Esophagus mucosa (tissue), 1 donor: ENCODE measurements at regions not wholly inside any gene's neighbourhood (a gene's known extent, or its start where the extent isn't known, plus 50 kb on each side); places are given as distances from the start of the nearest gene placed in this dataset.
"Not testable (repeated sequence)": the region's sequence is repeated elsewhere in the genome, so short reads cannot be mapped to it uniquely, and the experiment has no call there.

Source experiments
- ATAC-seq: fragments of 200-7000 bp; cut with Tn5 transposase; one replicate; pipeline ENCODE4 v1.9.1; 2020
- donor health status: DM: yes; HTN: yes; CAD: no.

DNA sequence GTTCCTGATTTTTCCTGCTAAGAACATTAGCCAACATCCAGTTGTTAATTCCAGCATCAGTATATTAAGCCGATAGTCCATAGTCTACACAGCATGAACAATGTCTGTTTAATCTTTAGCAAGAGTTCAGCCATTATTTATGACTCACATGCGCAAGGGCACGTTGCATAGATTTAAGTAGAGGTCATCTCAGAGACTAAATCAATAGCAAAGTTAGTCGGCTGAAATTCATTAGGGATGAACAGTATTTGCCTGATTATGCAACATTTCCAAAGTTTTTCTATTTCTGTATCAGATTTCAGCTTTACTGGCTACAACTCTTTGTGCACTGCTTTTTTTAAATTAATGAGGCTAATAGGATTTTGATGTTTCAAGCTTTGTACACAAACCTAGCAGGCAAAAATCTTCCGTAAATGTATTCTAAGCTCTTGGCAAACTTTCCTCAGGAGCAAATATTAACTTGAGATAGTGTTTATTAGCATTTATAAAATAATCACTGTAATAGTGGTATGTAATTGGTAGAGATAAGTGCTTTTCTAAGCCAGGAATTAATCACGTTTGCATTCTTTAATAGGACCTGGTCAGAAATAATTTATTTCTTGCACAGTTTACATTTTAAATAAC lies 578.7 kb upstream of the ID2 start:
- no peak for ATAC-seq

DNA sequence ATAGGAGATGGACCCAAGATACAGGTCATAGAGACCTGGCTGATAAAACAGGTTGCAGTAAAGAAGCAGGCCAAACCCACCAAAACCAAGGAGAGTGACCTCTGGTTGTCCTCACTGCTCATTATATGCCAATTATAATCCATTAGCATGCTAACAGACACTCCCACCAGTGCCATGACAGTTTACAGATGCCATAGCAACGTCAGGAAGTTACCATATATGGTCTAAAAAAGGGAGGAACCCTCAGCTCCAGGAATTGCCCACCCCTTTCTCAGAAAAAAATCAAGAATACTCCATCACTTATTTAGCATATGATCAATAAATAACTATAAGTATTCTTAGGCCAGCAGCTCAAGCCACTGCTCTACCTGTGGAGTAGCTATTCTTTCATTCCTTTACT lies 574.7 kb upstream of the ID2 start:
- ATAC-seq: no peak

DNA sequence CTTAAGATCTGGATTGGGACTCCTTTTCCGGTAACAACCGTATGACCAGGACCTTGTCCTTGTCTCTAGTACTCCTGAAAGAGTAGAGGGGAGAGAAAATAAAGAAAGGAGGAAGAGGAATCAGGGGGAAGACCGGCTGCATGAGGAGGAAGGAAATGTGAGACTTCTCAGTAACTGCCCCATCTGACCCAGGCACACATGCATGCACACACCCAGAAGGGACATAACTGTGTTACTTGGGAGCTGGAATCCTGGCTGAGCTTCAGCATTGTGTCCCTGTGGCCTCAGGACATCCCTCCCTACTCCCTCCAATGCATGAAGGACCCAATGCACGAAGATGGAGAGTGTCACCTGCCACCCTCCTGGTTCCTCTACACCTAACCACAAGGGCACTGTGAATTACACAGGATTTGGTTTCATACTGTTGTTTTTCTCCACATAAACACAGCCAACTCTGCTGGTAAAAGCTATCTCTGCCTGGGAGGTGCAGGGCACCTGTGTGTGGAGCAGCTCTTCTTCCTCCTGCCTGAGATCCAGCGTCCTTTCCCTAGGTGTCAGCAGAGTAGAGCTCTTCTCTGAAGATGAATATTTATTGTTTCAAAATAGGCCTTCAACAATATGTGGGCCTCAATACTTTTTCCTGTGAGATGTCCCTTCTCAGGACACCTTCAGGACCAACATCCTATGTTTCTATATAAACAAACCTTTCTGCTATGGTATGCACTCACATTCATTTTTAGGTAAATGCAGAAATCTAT lies 574.1 kb upstream of the ID2 start:
- no peak for ATAC-seq

DNA sequence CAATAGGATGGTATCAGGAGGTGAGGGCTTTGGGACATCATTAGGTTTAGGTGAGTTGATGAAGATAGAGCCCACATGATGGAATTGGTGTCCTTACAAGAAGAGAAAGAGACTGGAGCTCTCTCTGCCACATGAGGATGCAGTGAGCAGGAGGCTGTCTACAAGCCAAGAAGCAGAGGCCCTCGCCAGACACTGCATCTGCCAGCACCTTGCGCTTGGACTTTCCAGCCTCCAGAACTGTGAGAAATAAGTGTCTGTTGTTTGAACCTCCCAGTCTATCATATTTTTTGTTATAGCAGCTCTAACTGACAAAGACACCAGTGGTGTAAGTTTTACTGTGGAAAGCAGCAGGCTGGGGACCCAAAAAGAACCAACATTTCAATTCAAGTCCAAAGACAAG lies 571.1 kb upstream of the ID2 start:
- no peak for ATAC-seq

DNA sequence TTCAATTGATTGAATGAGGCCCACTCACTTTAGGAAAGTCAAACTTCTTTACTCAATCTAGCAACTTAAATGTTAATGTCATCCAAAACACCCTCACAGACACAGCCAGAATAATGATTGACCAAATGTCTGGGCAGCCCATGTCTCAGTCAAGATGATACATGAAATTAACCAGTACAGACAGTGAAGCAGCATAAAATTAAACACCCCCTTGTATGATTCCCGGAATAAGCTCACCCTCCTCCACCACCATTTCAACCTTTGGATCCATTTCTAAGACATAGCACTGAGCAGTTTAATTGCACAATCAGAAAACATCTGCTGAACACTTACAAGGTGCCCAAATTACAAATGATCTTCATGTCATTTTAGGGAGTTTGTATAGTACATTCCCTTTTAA lies 570.7 kb upstream of the ID2 start:
- no peak for ATAC-seq

DNA sequence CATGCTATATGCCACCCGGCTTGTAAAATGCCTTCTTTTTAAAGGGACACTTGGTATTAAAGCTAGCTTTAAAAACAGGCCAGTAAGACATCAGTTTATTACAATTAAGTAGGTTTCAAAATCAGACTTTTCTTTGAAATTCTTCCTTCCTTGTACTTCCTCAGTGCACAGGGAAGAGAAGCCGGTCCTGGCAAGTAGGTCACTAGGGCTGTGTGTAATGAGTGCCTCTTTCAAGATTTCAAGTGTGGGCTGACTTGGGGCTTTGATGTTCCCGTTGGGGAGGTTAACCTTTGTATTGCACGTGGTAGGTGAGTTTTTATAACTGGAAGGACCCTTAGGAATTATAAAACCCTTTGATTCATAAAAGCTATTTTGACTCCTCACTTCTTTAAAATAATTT lies 566.4 kb upstream of the ID2 start:
- no peak for ATAC-seq

DNA sequence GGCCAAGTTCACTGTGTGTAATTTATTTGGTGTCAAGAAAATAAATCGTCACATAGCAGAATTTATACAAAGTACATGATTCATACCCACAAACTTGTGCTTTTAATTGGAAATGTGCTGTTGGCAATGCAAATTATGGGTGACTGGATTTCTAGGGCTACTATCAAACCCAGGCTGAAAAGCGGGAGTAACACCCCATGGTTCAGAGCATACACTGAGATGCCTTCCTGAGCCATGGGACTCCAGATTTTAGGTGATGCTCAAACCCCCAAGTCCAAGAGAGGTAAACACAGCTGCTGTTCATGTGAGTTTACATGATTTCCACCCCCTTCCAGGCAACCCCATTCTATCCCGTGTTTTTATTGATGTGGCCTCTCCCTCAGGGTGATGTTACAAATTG lies 565.9 kb upstream of the ID2 start:
- ATAC-seq: no peak

DNA sequence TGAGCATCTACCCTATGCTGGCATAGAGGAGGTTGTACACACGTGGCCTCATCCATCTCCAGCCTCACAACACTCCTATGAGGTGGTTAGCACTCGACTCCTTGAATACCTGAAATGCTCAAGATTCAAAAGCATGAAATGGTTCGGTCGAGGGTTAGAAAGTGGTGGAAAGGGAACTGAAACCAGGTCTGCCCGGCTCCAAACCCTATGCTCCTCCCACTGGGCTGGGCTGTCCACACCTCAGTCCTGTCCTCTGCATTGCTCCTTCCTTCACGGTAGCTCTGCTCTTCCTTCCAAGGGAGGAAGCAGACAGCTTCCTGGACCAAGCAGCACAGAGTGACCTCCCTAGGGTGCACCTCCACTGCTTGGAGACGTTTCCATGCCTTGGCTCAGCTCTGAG lies 565.2 kb upstream of the ID2 start:
- peak; percentile 20 for ATAC-seq

DNA sequence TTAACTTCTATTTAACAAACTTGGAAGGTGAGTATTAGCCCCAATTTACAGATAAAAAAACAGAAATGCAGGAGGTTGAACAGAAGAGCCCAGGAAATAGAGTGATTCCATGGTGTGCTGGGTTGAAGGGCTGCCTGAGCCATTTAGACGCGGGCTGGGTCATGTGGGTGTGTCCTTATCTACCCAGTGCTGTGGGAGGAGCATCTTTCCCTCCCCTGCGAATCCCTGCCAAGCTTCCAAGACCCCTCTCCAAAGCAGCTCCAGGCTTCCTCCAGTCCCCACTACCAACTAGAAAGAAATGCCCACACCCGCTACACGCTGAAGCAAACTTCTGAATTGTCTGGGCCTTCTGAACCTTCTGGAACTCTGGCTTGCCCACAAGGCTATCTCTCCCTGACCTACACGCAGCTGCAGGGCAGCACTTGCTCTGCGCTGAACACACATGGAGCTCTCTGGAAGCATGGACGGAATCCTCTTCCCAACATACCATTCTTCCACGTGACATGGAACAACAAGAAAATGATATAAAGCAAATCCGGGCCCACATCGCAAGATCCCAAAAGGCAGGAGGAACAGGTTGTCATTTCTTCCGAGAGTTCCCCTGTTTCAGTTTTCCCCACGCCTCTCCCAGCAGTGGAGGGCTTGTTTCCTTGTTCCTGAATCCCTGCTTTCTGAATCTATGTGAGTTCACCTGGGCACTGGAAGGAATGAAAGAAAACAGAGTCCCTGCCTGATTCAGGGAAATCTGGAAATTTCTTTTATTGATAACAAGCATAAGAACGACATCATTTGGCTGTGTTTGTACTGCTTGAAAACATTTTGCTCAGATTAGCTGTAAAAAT lies 562.7 kb upstream of the ID2 start:
- ATAC-seq: no peak

DNA sequence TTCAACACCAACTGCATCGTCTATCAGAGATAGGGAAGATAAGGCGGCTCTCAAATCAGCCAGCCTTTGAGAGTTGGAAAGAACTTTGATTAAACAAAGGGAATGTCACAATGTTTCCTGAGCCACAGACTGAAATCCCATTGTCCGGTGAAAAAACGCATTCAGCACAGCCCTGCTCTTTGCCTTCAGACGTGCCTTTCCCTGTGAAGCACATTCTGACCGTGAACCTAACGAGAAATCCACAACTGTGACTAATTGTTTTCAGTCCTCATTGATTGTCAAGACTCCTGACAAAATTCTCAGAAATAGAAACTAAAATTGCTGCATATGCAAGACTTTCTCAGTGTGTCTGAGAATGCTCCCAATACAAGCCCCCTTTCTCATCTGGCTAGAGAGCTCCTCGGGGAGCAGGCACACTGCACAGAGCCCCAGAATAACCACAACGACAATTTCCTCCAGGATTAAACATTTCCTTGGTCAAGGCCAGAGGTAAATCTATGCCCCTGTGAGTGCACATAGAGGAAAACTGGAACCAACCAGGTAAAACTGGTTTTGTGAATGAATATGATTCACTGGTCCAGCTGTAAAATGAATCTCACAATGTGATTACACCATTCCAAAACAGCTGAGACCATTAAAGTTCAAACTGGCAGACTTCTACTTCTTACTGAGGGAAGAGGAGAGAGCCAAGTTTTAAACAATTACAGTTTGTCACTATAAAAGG lies 561.9 kb upstream of the ID2 start:
- peak; percentile 70 for ATAC-seq

DNA sequence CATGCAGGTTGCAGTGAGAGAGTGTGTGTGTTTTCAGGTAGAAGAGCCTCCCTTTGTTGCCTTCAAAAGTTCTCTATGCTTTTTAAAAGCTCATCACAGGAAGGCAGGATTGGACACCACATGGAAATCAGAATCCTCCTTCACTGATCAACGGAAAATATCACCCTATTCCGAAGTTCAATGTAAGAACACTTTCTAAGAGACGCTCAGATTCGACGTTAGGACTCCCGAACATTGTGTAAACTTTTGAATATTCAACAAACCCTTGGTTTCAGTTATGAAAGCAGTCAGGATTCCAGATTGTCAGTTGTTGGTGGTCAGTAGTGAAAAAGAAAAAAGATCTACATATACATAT lies 561.4 kb upstream of the ID2 start:
- no peak for ATAC-seq

DNA sequence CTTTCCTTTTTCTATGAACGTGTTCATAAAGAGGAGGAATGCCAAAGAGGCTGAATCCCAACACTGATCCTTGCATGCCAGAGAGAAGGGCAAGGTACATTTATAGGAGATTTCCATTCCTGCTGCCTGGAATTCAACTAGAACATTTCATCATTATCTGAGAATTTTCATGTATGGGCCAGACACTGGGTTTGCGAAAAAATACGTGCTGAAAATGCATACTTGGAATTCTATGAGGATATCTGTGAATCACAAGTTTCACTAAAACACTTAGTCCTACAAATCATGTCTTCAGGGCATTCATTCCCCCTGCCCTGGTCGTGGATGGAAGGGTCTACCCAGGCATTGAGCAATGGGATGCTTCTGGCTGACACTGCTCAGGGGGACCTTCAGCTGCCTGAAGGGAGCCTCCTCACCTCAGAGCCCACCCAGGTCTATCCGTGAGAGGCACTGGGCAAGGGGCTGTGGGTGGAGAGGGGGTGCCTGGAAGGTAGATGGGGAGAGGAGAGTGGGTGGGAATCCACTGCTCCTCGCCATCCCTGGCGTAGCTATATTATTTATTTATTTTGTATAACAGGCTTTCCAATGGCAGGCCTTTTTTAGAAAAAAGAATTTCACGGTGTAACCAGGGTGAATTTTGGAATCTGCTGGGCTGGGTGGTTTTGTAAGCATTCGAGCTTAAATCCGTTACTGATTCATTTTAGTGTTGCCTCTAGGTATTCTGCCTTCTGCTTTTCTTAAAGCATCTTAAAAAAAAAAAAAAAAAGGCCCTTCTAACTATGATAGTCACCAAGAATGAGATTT lies 560.6 kb upstream of the ID2 start:
- ATAC-seq: no peak

DNA sequence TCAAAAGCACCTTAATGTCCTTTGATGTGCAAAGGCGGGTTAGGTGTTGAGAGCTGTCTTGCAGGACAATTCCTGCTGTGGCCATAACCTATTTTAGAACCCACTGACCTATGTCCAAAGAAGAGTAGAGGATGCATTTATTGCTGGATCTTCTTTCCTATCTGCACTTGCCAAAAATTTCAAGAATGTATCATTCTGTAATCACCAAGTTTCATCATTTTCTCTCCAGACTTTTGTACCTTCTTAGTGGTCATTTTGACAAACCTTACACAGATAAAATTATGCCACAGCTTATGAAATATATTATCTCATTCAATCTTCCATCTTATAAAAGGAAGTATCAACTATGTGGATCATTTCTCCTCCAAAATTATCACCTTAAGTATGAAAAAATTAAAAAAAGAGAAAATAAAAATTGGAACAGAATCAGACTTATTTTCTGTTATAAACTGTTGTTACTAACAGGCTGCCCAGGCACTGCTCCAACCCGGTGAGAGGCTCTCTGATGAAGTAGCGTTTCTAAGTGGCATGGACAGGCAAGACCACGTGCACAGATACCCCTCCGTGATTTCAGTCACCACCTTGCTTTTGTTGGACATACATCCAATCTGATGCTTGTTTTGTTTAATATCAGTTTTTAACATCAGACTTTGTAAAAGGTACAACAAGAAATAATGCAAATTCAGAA lies 559.9 kb upstream of the ID2 start:
- no peak for ATAC-seq

DNA sequence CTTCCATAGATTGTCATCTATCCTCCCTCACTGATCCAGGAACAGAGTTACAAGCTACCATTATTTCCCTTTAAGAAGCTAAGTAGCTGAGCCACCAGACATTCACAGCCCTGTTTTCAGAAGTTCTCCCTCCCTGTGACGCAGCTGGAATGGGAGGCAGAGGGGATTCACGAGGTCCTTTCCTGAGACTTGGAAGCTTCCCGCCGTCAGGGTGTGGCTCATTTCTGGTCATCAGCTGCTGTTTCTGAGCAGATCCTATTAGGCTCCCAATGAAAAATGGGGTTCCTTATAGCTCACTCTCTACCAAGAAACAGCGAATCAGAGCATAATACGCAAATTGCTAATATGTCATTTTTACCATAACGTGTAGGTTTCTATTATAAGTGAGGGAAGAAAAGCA lies 559.3 kb upstream of the ID2 start:
- no peak for ATAC-seq

DNA sequence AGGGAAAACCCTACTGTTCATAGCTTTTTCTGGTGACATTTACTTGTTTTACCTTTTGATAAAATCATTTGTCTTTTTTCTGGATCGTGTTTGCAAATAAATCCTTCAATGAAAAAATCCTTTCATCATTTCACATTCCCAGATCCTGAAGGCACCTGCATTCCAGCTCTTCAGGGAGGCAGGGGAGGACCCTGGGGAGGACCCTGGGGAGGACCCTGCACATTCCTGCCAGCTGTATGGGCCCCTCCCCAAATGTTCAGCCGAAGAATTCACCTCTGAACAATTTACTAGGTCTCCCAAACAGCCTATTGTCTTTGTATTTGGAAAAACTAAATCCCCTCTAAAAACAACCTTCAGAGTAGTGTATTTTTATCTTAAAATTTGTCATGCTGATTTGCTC lies 558.4 kb upstream of the ID2 start:
- ATAC-seq: no peak

DNA sequence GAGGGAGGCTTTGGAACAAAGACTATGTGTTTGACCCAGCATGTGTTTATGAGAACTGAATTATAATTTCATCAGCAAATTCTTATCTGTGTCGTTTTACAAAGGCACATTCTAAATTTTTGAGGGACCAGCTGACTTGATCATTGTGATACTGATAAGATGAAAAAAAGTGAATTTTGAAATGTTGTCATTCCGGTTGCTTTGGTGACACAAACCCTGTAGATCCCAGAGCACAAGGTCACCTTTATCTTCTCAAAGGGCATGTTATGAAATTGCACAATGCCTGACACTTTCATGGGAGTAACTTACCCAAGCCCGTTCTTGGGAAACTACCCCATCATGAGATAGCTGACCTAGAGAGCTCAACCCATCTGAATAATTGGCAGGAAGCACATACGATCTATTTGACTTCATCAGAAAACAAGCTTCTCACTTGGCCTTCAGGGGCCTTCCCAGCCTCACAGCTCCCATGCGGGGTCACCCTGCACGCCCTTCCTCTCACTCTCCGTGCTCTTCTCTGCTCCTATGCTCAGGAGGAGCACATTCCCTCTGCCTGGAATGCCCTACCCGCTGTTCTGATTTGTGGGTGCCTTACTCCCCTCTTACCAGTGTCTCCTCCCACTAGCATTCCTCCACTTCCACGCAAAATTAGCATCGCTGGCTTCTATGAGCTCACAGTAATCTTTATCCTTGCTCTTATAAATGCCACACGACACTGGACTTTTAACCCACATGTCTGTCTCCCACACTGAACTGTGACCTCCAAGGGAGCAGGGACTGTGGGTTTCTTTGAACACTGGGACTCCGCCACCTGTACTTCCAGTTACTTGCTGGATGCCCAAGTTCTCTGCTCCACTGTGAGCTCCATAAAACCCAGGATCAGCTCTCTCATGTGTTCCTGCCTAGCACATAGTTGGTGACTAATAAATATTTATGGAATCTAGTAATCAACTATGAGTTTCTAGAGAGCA lies 555.8 kb upstream of the ID2 start:
- no peak for ATAC-seq

DNA sequence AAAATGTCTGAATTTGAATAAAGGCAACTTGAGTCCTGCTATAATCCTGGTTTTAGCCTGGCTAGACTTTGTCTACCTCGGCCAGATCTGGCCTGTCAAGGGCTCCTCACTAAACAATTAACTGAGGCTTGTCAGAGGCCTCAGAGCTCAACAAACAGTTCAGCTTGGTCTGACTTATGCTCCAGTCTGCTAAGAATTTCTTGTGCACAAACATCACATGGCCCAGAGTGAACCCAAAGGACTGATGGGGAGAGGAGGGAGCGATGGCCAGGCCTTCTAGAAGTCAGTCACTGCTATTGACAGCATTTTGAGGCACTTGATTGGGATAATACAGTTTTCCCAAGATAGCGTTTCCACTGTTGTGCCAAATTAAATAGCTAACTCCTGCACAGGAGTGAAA lies 555.1 kb upstream of the ID2 start:
- no peak for ATAC-seq

DNA sequence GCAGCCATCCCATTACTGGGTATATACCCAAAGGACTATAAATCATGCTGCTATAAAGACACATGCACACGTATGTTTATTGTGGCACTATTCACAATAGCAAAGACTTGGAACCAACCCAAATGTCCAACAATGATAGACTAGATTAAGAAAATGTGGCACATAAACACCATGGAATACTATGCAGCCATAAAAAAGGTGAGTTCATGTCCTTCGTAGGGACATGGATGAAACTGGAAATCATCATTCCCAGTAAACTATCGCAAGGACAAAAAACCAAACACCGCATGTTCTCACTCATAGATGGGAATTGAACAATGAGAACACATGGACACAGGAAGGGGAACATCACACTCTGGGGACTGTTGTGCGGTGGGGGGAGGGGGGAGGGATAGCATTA lies 550.4 kb upstream of the ID2 start:
- ATAC-seq: not testable (repeated sequence)

DNA sequence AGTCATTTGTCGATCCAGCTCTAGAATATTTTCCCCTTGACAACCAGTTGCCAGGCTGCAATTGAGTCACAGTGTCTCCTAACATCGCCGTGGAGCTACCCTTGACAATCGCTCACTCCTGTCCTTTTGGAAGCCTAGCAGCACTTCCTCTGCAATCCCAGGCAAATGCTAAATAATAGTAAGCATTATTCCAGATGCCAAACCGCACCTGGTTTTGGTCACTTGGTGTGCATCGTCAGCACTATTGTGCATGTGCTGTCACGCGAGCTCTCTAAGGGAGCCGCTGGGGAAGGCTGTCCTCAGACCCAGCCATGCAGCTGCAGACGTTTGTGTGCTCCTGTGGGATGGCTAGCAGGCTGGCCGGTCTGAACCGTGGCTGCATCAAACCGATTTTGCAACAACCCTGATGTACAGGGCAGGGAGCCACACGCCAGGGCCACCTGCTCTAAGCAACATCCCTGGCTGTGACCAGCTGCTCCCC lies 549.5 kb upstream of the ID2 start:
- no peak for ATAC-seq

DNA sequence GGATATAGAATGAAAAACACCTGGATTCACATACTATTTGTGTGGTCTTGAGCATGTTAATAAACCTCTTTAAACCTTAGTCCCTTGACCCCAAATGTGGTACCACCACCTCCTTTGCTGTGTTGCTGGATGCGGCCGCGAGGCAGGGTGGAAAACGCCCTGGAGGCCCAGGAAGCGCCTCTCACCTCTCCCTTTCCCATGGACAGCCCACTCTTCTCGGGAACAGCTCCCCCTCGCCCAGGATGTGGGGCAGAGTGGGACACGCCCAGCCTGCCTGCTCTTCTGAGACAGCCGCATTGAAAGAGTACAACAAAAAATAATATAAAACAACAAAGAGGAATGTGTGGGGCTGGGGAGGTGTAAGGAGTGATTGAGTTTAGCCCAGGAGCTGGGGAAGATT lies 549.0 kb upstream of the ID2 start:
- no peak for ATAC-seq
